HG03520 (cell line): ENCODE measurements at regions not wholly inside any gene's neighbourhood (a gene's known extent, or its start where the extent isn't known, plus 50 kb on each side); places are given as distances from the start of the nearest gene placed in this dataset.
A peak's percentile ranks its signal among the peaks of the same experiment; 100 is the strongest.
"Not testable (repeated sequence)": the region's sequence is repeated elsewhere in the genome, so short reads cannot be mapped to it uniquely, and the experiment has no call there.

Experiments used
- ATAC-seq: cut with Tn5 transposase; IDR thresholded peaks from one replicate; pipeline ENCODE4 v1.9.1; 2021; ENCODE audit warnings: mild to moderate bottlenecking, moderate library complexity; ENCODE audit not compliant: unreplicated experiment

DNA sequence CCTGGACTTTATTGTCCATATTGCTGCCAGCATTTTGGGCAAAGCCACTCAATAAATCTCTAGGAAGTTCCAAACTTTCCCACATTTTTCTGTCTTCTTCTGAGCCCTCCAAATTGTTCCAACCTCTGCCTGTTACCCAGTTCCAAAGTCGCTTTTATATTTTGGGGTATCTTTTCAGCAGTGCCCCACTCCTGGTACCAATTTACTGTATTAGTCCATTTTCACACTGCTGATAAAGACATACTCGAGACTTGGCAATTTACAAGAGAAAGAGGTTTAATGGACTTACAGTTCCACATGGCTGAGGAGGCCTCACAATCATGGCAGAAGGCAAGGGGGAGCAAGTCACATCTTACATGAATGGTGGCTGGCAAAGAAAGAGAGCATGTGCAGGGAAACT, 53.4 kb downstream of the AHSP start:
- ATAC-seq, result not testable (repeated sequence)

DNA sequence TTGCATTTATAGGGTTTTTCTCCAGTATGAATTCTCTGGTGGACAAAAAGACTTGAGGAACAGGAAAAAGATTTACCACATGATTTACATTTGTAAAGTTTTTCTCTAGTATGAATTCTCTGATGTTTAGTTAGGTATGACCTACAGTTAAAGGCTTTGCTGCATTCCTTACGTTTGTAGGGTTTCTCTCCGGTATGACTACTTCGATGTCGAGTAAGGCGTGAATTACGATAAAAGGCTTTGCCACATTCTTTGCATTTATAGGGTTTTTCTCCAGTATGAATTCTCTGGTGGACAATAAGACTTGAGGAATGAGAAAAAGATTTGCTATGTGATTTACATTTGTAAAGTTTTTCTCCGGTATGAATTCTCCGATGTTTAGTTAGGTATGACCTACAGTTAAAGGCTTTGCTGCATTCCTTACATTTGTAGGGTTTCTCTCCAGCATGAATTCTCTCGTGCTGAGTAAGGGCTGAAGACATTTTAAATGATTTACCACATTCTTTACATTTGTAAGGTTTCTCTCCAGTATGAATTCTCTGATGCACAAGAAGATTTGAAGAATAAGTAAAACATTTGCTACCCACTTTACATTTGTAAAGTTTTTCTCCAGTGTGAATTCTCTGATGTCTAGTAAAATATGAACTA, 74.2 kb downstream of the AHSP start:
- ATAC-seq, result not testable (repeated sequence)

DNA sequence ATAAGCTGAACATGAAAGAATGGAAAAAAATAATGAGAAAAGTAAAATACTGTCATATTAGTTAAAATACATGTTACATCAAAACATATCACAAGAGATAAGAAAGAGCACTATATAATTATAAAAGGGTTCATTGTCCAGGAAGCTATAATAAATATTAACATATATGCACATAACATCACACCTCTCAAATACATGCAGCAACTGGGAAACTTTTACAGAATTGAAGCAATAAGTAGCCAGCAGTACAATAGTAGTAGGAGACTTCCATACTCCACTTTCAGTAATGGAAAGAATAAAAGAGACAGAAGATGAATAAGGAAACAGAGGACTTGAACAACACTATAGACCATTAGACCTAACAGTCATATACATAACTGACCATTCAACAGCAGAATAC, 90.4 kb downstream of the AHSP start:
- no peak for ATAC-seq

DNA sequence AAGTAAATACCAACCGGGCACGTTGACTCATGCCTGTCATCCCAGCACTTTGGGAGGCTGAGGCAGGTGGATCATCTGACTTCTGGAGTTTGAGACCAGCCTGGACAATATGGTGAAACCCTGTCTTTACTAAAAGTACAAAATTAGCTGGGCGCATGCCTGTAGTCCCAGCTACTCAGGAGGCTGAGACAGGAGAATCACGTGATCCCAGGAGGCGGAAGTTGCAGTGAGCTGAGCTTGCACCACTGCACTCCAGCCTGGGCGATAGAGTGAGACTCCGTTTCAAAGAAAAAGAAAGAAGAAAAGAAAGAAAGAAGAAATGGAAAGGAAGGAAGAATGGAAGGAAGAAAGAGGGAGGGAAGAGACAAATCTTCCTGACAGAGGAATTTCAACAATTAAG, 108.7 kb downstream of the AHSP start:
- no peak for ATAC-seq

DNA sequence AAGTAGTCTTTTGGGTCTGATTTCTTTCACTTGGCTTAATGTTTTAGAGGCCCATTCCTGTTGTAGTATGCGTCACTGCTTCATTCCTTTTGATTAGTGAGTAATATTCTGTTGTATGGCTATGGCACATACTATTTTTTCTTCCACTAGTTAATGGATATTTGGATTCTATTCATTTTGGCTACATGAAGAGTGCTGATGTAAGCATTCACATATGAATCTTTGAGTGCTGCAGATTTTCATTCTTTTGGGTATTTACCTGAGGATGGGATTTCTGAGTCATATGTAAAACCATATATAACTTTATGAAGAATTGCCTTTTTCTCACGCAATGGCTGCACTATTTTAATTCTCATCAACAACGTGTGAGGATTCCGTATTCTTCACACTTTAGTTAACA, 113.6 kb downstream of the AHSP start:
- no peak for ATAC-seq

DNA sequence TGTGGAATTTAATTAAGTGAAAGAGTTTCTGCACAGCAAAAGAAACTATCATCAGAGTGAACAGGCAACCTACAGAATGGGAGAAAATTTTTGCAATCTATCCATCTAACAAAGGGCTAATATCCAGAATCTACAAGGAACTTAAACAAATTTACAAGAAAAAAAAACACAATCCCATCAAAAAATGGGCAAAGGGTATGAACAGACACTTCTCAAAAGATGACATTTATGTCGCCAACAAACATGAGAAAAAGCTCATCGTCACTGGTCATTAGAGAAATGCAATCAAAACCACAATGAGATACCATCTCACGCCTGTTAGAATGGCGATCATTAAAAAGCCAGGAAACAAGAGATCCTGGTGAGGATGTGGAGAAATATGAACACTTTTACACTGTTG, 128.0 kb downstream of the AHSP start:
- ATAC-seq, result not testable (repeated sequence)

DNA sequence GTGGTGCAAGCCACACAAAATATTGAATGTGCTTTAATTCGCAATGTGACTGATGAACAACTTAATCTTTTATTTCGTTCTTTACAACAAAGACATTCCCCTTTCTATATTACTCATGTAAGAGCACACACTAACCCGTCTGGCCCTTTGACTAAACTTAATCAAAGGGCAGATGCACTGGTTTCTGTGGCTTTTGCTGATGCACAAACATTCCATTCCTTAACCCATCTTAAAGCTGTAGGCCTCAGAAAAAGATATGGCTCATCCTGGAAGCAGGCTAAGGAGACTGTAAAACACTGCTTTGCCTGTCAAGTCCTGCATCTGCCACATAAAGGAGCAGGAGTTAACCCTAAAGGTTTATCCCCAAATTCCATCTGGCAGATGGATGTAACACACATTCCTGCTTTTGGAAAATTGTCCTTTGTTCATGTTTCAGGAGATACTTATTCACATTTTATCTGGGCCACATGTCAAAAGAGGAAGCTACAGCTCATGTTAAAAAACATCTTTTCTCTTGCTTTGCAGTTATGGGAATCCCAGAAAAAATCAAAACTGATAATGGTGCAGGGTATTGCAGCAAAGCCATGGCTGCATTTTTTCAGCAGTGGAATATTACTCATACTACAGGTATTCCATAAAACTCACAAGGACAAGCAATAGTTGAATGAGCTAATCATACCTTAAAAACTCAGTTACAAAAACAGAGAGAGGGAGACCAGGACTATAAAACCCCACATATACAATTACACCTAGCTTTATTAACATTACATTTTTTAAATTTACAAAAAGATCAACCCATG, 137.2 kb downstream of the AHSP start:
- ATAC-seq, result no peak

DNA sequence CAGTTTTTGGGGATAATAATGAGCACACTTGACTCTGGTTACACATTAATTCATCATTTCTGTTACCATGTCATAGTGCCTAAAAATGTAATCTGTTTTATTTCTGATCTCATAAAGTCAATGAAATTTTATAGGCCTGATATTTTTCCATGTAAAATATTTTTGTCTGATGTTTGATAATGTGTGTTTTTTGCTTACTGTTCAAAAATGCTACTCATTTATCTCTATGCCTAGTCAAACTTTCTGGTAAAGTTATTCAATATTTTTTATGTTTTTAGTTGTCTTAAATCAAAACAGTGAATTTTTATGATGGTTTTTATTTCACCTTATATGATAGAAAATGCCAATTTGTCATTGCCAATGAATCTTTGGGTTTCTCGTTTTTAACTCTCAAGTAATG, 147.0 kb downstream of the AHSP start:
- no peak for ATAC-seq

DNA sequence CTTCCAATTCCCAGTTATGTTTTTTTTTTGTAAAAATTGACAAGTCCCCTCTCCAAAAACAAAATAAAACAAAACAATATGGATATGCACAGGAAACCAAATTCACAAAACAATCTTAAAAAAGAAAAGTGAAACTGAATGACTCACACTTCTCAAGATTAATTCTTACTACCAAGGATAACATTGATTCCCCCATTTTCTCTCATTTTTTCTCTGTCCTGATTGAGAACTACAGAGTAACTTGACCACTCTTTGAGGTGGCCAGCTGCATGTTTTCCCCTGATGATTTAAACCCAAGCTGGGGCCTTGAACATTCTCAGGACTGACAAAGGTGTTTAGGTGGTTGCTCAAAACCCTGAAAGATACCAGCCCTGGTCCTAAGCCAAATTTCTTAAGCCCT, 149.0 kb downstream of the AHSP start:
- ATAC-seq, result no peak

DNA sequence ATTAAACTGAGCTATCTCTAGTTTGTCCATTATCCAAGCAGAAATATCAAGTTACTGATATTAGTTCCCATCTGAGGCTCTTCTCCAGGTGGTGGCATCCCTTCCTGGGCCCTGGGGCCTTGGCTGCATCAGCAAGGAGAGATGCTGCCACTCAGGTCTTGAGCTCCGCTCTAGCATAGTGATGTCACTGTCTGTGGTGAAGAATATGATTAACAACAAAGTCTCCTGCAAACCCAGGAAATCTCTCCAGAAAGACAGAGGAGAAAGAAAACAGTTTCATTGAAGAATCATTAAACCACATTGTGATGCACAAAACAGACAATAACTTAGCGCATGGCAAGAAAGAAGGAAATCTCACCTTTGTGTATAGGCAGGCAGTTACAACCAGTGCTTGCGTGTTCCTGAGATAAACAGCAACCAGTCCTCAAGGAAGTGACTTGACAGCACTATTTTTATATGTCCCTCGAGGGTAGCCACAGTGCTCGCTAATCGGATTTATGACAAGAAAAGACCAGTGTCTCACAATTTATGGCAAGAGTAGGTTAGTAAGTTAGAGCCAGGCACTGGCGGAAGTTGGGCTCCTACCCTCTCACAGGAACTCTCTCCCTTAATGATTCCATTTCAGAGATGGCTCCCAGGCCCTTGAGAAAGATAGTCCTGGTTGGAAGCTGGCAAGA, 151.1 kb downstream of the AHSP start:
- ATAC-seq, result no peak

DNA sequence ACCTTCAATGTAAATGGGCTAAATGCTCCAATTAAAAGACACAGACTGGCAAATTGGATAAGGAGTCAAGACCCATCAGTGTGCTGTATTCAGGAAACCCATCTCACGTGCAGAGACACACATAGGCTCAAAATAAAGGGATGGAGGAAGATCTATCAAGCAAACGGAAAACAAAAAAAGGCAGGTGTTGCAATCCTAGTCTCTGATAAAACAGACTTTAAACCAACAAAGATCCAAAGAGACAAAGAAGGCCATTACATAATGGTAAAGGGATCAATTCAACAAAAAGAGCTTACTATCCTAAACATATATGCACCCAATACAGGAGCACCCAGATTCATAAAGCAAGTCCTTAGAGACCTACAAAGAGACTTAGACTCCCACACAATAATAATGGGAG, 161.6 kb downstream of the AHSP start:
- ATAC-seq, result not testable (repeated sequence)

DNA sequence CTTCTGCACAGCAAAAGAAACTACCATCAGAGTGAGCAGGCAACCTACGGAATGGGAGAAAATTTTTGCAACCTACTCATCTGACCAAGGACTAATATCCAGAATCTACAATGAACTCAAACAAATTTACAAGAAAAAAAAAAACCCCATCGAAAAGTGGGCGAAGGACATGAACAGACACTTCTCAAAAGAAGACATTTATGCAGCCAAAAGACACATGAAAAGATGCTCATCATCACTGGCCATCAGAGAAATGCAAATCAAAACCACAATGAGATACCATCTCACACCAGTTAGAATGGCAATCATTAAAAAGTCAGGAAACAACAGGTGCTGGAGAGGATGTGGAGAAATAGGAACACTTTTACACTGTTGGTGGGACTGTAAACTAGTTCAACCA, 164.6 kb downstream of the AHSP start:
- not testable (repeated sequence) for ATAC-seq

DNA sequence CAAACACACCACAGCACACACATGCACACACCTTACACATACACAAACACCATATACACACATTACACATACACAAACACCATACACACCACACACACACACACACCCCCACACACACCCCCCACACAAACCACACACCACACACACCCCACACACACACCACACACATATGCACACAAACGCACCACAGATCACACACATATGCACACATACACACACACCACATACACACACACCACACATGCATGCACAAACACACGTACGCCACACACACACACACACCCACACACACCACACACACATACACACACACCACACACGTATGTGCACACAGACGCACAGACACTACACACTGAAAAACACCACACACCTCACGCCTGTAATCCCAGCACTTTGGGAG, 166.0 kb downstream of the AHSP start:
- ATAC-seq, result no peak

DNA sequence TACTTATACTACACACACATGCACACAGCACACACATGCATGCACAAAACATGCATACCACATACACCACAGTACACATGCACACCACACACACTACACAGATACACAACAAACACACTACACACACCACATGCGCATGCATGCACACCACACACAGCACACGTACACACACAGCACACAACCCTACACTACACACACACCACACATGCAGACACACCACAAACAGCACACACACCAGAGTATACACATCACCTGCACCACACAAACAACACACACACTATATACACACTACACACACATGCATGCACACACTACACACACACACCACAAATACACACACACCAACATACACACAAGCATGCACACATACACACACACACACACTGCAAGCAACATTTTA, 166.8 kb downstream of the AHSP start:
- no peak for ATAC-seq

DNA sequence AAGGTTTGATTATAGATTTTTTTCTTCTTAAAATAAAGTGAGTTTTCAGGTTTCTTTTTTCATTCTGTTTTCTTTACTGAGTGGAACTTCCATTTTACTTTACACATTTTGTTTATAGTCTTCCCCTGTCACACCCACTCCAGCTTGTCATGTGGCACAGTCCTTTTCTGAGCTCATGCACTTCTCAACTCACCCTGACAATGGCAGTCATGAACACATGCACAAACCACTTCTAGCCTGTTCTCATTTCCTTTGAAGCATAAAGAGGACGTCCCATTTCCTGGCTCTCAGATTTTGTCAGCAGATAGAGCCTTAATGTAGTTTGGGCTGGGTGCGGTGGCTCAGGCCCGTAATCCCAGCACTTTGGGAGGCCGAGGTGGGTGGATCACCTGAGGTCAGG, 168.0 kb downstream of the AHSP start:
- peak; percentile 53 for ATAC-seq

DNA sequence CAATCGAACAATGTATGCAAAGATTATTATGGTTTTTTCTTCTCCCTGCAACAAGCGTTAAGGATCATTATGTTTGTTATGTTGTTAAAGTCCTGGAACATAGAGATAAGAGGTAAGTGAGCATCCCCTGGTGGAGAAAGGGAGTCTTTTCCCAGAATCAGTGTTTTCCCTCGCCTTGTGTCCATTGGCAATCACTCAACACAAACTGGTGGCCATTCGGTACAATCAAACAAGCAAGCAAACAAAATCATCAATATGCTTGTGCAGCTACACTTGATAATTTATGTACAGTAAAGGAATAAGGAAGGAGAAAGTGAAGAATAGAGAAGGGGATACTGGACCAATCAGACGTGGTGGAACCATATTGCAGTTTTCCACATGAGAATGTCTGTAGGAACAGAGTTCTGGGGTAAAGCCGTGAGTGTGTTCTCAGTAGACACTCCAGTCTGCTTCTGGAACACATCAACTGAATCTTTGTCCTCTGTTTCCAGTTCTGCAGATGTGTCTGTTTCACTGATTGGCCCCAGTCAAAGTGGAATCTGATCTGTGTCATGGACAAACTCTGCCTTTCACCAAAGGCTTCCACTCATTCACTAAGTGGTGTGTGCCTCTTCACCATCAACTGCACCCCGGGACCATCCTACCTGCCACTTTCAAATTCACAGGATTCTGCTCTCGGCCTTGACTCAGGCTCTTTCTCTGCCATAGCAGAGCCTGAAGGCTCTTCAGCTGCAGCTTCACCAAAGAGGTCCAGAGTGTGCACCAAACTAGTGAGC, 169.5 kb downstream of the AHSP start:
- ATAC-seq, result no peak

DNA sequence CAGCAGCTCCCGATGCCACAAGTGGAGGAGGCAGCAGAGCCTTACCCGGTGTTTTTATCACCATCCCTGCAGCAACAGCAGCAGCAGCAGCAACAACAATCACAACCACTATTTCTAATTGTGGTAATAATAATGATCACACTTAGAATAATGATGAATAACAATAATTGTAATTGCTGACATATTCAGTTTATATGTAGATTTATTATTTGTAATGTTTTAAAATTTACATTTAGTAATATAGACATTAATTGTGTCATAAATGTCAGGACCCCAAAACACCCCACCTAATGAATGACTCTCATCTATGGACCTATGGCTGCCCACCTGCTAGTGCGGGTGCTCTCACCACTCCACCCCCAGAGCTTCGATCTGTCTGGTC, 170.0 kb downstream of the AHSP start:
- ATAC-seq, result no peak

DNA sequence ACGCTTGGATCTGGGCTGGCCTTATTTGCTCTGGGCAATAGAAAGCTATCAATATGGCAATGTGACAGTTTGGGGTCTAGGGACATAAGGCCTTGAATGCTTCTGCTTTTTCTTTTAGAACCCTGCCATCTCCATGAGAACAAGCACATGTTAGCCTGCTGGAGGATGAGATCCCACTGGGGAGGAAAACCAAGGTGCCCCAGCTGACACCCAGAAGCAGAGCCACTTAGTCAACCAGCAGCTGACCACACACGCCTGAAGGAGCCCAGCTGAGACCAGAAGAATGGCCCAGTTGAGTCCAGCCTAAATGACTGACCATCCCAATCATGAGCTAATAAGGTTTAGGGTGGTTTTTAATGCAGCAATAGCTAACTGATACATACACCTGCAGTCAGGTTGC, 171.2 kb downstream of the AHSP start:
- no peak for ATAC-seq

DNA sequence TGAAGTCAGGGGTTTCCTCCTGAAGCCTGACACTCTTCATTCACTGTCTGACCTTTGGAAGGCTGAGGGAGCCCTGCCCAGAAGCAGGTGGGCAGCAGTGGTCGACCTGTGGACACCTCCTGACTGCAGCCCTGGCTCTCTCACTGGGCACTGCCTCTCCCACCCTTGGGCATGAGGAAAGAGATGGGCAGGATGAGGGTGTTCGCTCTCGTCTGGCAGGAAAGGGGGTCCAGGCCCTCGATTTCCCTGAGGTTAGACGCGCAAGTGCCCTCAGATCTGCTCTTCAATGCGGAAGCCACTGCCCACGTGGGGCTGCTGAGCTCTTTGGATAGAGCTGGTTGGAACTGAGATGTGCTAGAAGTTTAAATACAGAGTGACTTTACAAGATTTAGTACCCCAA, 171.9 kb downstream of the AHSP start:
- no peak for ATAC-seq

DNA sequence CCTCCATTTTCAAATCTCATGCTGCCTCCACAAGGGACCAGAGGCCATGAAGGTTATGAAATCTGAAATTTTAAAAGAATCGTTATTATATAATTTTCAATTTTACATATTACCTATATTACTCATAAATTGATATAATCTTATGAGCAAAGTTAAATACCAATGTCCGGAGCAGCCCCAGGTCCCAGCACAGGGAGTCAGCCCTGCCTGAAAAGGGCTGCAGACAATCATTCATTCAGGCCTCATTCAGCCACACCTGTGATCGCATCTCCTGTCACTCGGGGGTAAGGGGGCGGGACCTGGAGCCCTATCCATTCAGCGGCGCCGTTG, 172.5 kb downstream of the AHSP start:
- ATAC-seq, result peak; percentile 82

DNA sequence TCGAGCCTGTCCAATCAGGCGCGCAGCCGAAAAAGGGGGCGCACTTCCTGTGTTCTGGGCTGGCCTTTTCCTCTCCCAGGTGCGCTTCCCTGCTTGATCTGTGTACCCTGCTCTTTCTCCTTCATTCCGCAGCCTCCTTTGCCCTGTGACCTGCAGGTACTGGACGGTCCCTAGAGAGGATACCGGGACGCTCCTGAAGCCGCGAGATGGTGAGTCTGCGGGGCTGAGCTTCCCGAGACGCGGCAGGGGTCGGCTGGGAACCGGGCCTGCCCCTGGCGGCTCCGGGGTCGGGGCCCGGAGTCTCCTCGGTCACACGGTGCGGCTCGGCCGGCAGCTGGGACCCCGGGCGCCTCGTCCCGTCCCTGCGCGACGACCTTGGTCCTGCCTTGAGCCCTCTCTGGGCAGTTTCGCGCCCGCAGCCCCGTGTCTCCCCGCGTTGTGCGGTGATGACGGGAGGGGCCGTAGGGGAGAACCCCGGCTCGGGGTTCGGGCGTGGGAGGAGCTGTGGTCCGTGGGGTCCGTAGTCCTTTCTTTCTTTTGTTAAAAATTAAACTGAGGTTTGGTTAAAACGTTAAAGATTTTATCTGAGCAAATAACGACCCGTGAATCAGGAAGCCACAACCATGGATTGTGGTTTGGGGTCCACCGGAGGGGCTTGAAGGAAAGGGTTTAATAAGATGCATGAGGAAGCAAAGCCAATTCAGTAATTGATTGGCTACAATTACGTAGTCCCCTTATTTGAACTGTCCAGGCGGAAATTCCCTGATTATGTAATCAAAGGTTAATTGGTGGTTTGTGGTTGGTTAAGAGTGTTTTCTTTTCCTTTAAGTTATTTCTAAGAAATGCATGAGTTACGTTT, 172.8 kb upstream of the ZNF267 start:
- ATAC-seq, result peak; percentile 39
